ENCODE measurements at regions not wholly inside any gene's neighbourhood (a gene's known extent, or its start where the extent isn't known, plus 50 kb on each side); places are given as distances from the start of the nearest gene placed in this dataset.
"Not testable (repeated sequence)": the region's sequence is repeated elsewhere in the genome, so short reads cannot be mapped to it uniquely, and the experiment has no call there.

- no peak overlapping the region for H3K4me3 ChIP-seq (ENCODE audit: insufficient read length, low read depth)
- no peaks in the 10 kb centered on the region for H3K36me3 ChIP-seq (ENCODE audit: insufficient read depth, insufficient read length, low read length)
- H3K9me3 ChIP-seq (ENCODE audit: insufficient read depth, low read length): no peaks in the 10 kb centered on the region
- DNase-seq (ENCODE audit: low read depth, low spot score): no peak
- H3K27me3 ChIP-seq (ENCODE audit: insufficient read depth, insufficient read length): no peaks in the 10 kb centered on the region
- no peak overlapping the region for H3K9ac ChIP-seq (ENCODE audit: insufficient read length, low read depth)
- no peaks in the 10 kb centered on the region for H3K4me1 ChIP-seq (ENCODE audit: insufficient read depth, insufficient read length)
- no peak for TF ChIP-seq SUZ12 (IDR thresholded peaks at IDR 0.05; ENCODE audit: extremely low read depth, insufficient read depth, insufficient read length)
- TF ChIP-seq YY1 (IDR thresholded peaks at IDR 0.05; ENCODE audit: insufficient read depth, insufficient read length): no peak
- no peak for TF ChIP-seq ZNF274 (IDR thresholded peaks at IDR 0.05; ENCODE audit: low read depth, low read length)
Measured at GRCh38 chrX:56385336-56385735, 153.2 kb downstream of the KLF8 start.

GRCh38 chrX:56385960-56386359, 153.8 kb downstream of the KLF8 start:
- no peak for DNase-seq (ENCODE audit: low read depth, low spot score)
- no peaks in the 10 kb centered on the region for H3K27me3 ChIP-seq (ENCODE audit: insufficient read depth, insufficient read length)
- no peaks in the 10 kb centered on the region for H3K4me1 ChIP-seq (ENCODE audit: insufficient read depth, insufficient read length)
- H3K9ac ChIP-seq (ENCODE audit: insufficient read length, low read depth): no peak overlapping the region
- TF ChIP-seq SUZ12 (IDR thresholded peaks at IDR 0.05; ENCODE audit: extremely low read depth, insufficient read depth, insufficient read length): no peak
- no peak for TF ChIP-seq YY1 (IDR thresholded peaks at IDR 0.05; ENCODE audit: insufficient read depth, insufficient read length)
- TF ChIP-seq ZNF274 (IDR thresholded peaks at IDR 0.05; ENCODE audit: low read depth, low read length): no peak
- H3K9me3 ChIP-seq (ENCODE audit: insufficient read depth, low read length): no peaks in the 10 kb centered on the region
- no peaks in the 10 kb centered on the region for H3K36me3 ChIP-seq (ENCODE audit: insufficient read depth, insufficient read length, low read length)
- no peak overlapping the region for H3K4me3 ChIP-seq (ENCODE audit: insufficient read length, low read depth)

- no peaks in the 10 kb centered on the region for H3K36me3 ChIP-seq (ENCODE audit: insufficient read depth, insufficient read length, low read length)
- H3K27me3 ChIP-seq (ENCODE audit: insufficient read depth, insufficient read length): no peaks in the 10 kb centered on the region
Measured at GRCh38 chrX:56397636-56398035, 165.5 kb downstream of the KLF8 start.

GRCh38 chrX:56402207-56402606, 161.2 kb upstream of the UBQLN2 start:
- no peak overlapping the region for H3K9ac ChIP-seq (ENCODE audit: insufficient read length, low read depth)

More at GRCh38 chrX:56397636-56398035, 165.5 kb downstream of the KLF8 start:
- H3K9me3 ChIP-seq (ENCODE audit: insufficient read depth, low read length): no peaks in the 10 kb centered on the region
- no peaks in the 10 kb centered on the region for H3K4me1 ChIP-seq (ENCODE audit: insufficient read depth, insufficient read length)
- no peak overlapping the region for H3K9ac ChIP-seq (ENCODE audit: insufficient read length, low read depth)
- no peak for DNase-seq (ENCODE audit: low read depth, low spot score)
- no peak overlapping the region for H3K4me3 ChIP-seq (ENCODE audit: insufficient read length, low read depth)
- TF ChIP-seq YY1 (IDR thresholded peaks at IDR 0.05; ENCODE audit: insufficient read depth, insufficient read length) (no peak), ZNF274 (IDR thresholded peaks at IDR 0.05; ENCODE audit: low read depth, low read length) (no peak), SUZ12 (IDR thresholded peaks at IDR 0.05; ENCODE audit: extremely low read depth, insufficient read depth, insufficient read length) (no peak)

GRCh38 chrX:56429581-56429980, 133.8 kb upstream of the UBQLN2 start:
- Histone ChIP-seq H3K9me3 (ENCODE audit: insufficient read depth, low read length) (no peaks in the 10 kb centered on the region), H3K27me3 (ENCODE audit: insufficient read depth, insufficient read length) (peaks cover 3% of the 10 kb centered on the region), H3K4me3 (ENCODE audit: insufficient read length, low read depth) (no peak overlapping the region), H3K36me3 (ENCODE audit: insufficient read depth, insufficient read length, low read length) (no peaks in the 10 kb centered on the region), H3K4me1 (ENCODE audit: insufficient read depth, insufficient read length) (no peaks in the 10 kb centered on the region), H3K9ac (ENCODE audit: insufficient read length, low read depth) (no peak overlapping the region)
- DNase-seq (ENCODE audit: low read depth, low spot score): peak; percentile 30
- TF ChIP-seq SUZ12 (IDR thresholded peaks at IDR 0.05; ENCODE audit: extremely low read depth, insufficient read depth, insufficient read length): no peak
- TF ChIP-seq YY1 (IDR thresholded peaks at IDR 0.05; ENCODE audit: insufficient read depth, insufficient read length): no peak
- TF ChIP-seq ZNF274 (IDR thresholded peaks at IDR 0.05; ENCODE audit: low read depth, low read length): no peak

More at GRCh38 chrX:56402207-56402606, 161.2 kb upstream of the UBQLN2 start:
- no peak for DNase-seq (ENCODE audit: low read depth, low spot score)
- TF ChIP-seq ZNF274 (IDR thresholded peaks at IDR 0.05; ENCODE audit: low read depth, low read length): no peak
- no peak for TF ChIP-seq SUZ12 (IDR thresholded peaks at IDR 0.05; ENCODE audit: extremely low read depth, insufficient read depth, insufficient read length)
- TF ChIP-seq YY1 (IDR thresholded peaks at IDR 0.05; ENCODE audit: insufficient read depth, insufficient read length): no peak
- H3K4me1 ChIP-seq (ENCODE audit: insufficient read depth, insufficient read length): no peaks in the 10 kb centered on the region
- no peaks in the 10 kb centered on the region for H3K36me3 ChIP-seq (ENCODE audit: insufficient read depth, insufficient read length, low read length)
- no peak overlapping the region for H3K4me3 ChIP-seq (ENCODE audit: insufficient read length, low read depth)
- H3K27me3 ChIP-seq (ENCODE audit: insufficient read depth, insufficient read length): no peaks in the 10 kb centered on the region
- H3K9me3 ChIP-seq (ENCODE audit: insufficient read depth, low read length): no peaks in the 10 kb centered on the region

GRCh38 chrX:56451981-56452380, 111.4 kb upstream of the UBQLN2 start:
- H3K9me3 ChIP-seq (ENCODE audit: insufficient read depth, low read length); H3K4me3 ChIP-seq (ENCODE audit: insufficient read length, low read depth); H3K4me1 ChIP-seq (ENCODE audit: insufficient read depth, insufficient read length); H3K9ac ChIP-seq (ENCODE audit: insufficient read length, low read depth); H3K27me3 ChIP-seq (ENCODE audit: insufficient read depth, insufficient read length); DNase-seq (ENCODE audit: low read depth, low spot score); H3K36me3 ChIP-seq (ENCODE audit: insufficient read depth, insufficient read length, low read length): not testable (repeated sequence)

- H3K9ac ChIP-seq (ENCODE audit: insufficient read length, low read depth): no peak overlapping the region
- H3K4me1 ChIP-seq (ENCODE audit: insufficient read depth, insufficient read length): no peaks in the 10 kb centered on the region
- no peak overlapping the region for H3K4me3 ChIP-seq (ENCODE audit: insufficient read length, low read depth)
- no peaks in the 10 kb centered on the region; the same call in 1 of the 2 replicates for H3K9me3 ChIP-seq (ENCODE audit: insufficient read depth, low read length)
- no peaks in the 10 kb centered on the region for H3K36me3 ChIP-seq (ENCODE audit: insufficient read depth, insufficient read length, low read length)
- TF ChIP-seq SUZ12 (IDR thresholded peaks at IDR 0.05; ENCODE audit: extremely low read depth, insufficient read depth, insufficient read length) (no peak), YY1 (IDR thresholded peaks at IDR 0.05; ENCODE audit: insufficient read depth, insufficient read length) (no peak), ZNF274 (IDR thresholded peaks at IDR 0.05; ENCODE audit: low read depth, low read length) (no peak)
- no peaks in the 10 kb centered on the region for H3K27me3 ChIP-seq (ENCODE audit: insufficient read depth, insufficient read length)
- no peak for DNase-seq (ENCODE audit: low read depth, low spot score)
Measured at GRCh38 chrX:56462389-56462788, 101.0 kb upstream of the UBQLN2 start.

- no peaks in the 10 kb centered on the region for H3K4me1 ChIP-seq (ENCODE audit: insufficient read depth, insufficient read length)
- H3K9me3 ChIP-seq (ENCODE audit: insufficient read depth, low read length): no peaks in the 10 kb centered on the region
- H3K4me3 ChIP-seq (ENCODE audit: insufficient read length, low read depth): no peak overlapping the region
- DNase-seq (ENCODE audit: low read depth, low spot score): no peak
- no peak overlapping the region for H3K9ac ChIP-seq (ENCODE audit: insufficient read length, low read depth)
- H3K36me3 ChIP-seq (ENCODE audit: insufficient read depth, insufficient read length, low read length): no peaks in the 10 kb centered on the region
- TF ChIP-seq YY1 (IDR thresholded peaks at IDR 0.05; ENCODE audit: insufficient read depth, insufficient read length): no peak
- TF ChIP-seq ZNF274 (IDR thresholded peaks at IDR 0.05; ENCODE audit: low read depth, low read length): no peak
- no peak for TF ChIP-seq SUZ12 (IDR thresholded peaks at IDR 0.05; ENCODE audit: extremely low read depth, insufficient read depth, insufficient read length)
- H3K27me3 ChIP-seq (ENCODE audit: insufficient read depth, insufficient read length): no peaks in the 10 kb centered on the region
Measured at GRCh38 chrX:56468441-56468840, 95.0 kb upstream of the UBQLN2 start.

- not testable (repeated sequence) for H3K9me3 ChIP-seq (ENCODE audit: insufficient read depth, low read length); H3K4me1 ChIP-seq (ENCODE audit: insufficient read depth, insufficient read length); H3K9ac ChIP-seq (ENCODE audit: insufficient read length, low read depth); H3K27me3 ChIP-seq (ENCODE audit: insufficient read depth, insufficient read length); H3K36me3 ChIP-seq (ENCODE audit: insufficient read depth, insufficient read length, low read length); DNase-seq (ENCODE audit: low read depth, low spot score); H3K4me3 ChIP-seq (ENCODE audit: insufficient read length, low read depth)
Measured at GRCh38 chrX:56494923-56495322, 68.5 kb upstream of the UBQLN2 start.
